ENCODE measurements at regions not wholly inside any gene's neighbourhood (a gene's known extent, or its start where the extent isn't known, plus 50 kb on each side); places are given as distances from the start of the nearest gene placed in this dataset.

GRCh38 chr15:62742409-62743171 is 300.0 kb upstream of the TPM1 start:
- Mint-ChIP-seq H3K27me3 (ENCODE audit: low read depth, poor library complexity) (peaks cover 4% of the 10 kb centered on the region), H3K4me3 (no peak overlapping the region), H3K9me3 (no peaks in the 10 kb centered on the region), H3K27ac (no peak overlapping the region), H3K36me3 (ENCODE audit: low read depth) (no peaks in the 10 kb centered on the region), H3K4me1 (peaks cover 42% of the 10 kb centered on the region)
- DNase-seq: peak; percentile 60
- peak; percentile 92 for TF ChIP-seq CTCF (IDR thresholded peaks at IDR 0.05)

- no peaks in the 10 kb centered on the region for H3K27me3 Mint-ChIP-seq (ENCODE audit: low read depth, poor library complexity)
- H3K27ac Mint-ChIP-seq: no peak overlapping the region
- peaks cover 41% of the 10 kb centered on the region for H3K4me1 Mint-ChIP-seq
- TF ChIP-seq CTCF (IDR thresholded peaks at IDR 0.05): no peak
- peaks cover 6% of the 10 kb centered on the region for H3K36me3 Mint-ChIP-seq (ENCODE audit: low read depth)
- DNase-seq: no peak
- H3K9me3 Mint-ChIP-seq: no peaks in the 10 kb centered on the region
- no peak overlapping the region for H3K4me3 Mint-ChIP-seq
Observed at GRCh38 chr15:62745621-62746225, 296.8 kb upstream of the TPM1 start.

- peaks cover 1% of the 10 kb centered on the region for H3K27me3 Mint-ChIP-seq (ENCODE audit: low read depth, poor library complexity)
- peaks cover 23% of the 10 kb centered on the region for H3K36me3 Mint-ChIP-seq (ENCODE audit: low read depth)
- DNase-seq: no peak
- H3K4me3 Mint-ChIP-seq: no peak overlapping the region
- H3K9me3 Mint-ChIP-seq: no peaks in the 10 kb centered on the region
- peaks cover 26% of the 10 kb centered on the region for H3K4me1 Mint-ChIP-seq
- H3K27ac Mint-ChIP-seq: no peak overlapping the region
- no peak for TF ChIP-seq CTCF (IDR thresholded peaks at IDR 0.05)
Observed at GRCh38 chr15:62748196-62748595, 294.4 kb upstream of the TPM1 start.

GRCh38 chr15:62749036-62749815 is 293.3 kb upstream of the TPM1 start:
- no peaks in the 10 kb centered on the region for H3K9me3 Mint-ChIP-seq
- no peak overlapping the region for H3K4me3 Mint-ChIP-seq
- peaks cover 30% of the 10 kb centered on the region for H3K36me3 Mint-ChIP-seq (ENCODE audit: low read depth)
- H3K27ac Mint-ChIP-seq: no peak overlapping the region
- no peak for TF ChIP-seq CTCF (IDR thresholded peaks at IDR 0.05)
- peaks cover 20% of the 10 kb centered on the region for H3K4me1 Mint-ChIP-seq
- no peak for DNase-seq
- H3K27me3 Mint-ChIP-seq (ENCODE audit: low read depth, poor library complexity): peaks cover 2% of the 10 kb centered on the region

GRCh38 chr15:62750471-62750870 is 292.1 kb upstream of the TPM1 start:
- Mint-ChIP-seq H3K27me3 (ENCODE audit: low read depth, poor library complexity) (peaks cover 6% of the 10 kb centered on the region), H3K4me3 (no peak overlapping the region), H3K4me1 (peaks cover 20% of the 10 kb centered on the region), H3K36me3 (ENCODE audit: low read depth) (peaks cover 34% of the 10 kb centered on the region), H3K27ac (no peak overlapping the region), H3K9me3 (no peaks in the 10 kb centered on the region)
- no peak for DNase-seq
- TF ChIP-seq CTCF (IDR thresholded peaks at IDR 0.05): no peak
